KG1 (cell line): ENCODE measurements at regions not wholly inside any gene's neighbourhood (a gene's known extent, or its start where the extent isn't known, plus 50 kb on each side); places are given as distances from the start of the nearest gene placed in this dataset.

ENCODE experiments used
- DNase-seq: peaks from one replicate; lab custom pipeline; 2025; lab: John Stamatoyannopoulos, UW

- DNase-seq: no peak
Measured at GRCh38 chr6:76418560-76419223, 346.2 kb upstream of the IMPG1 start.

- DNase-seq: no peak
Measured at GRCh38 chr6:76416821-76417605, 344.6 kb upstream of the IMPG1 start.

GRCh38 chr6:76403064-76403463 is 330.6 kb upstream of the IMPG1 start:
- DNase-seq: no peak

- no peak for DNase-seq
Measured at GRCh38 chr6:76397966-76398365, 325.5 kb upstream of the IMPG1 start.

- DNase-seq: no peak
Measured at GRCh38 chr6:76382201-76382600, 309.7 kb upstream of the IMPG1 start.

- DNase-seq: no peak
Measured at GRCh38 chr6:76381612-76382011, 309.1 kb upstream of the IMPG1 start.

- no peak for DNase-seq
Measured at GRCh38 chr6:76351275-76351674, 278.8 kb upstream of the IMPG1 start.

- no peak for DNase-seq
Measured at GRCh38 chr6:76347539-76347938, 275.1 kb upstream of the IMPG1 start.

GRCh38 chr6:76342611-76343160 is 270.2 kb upstream of the IMPG1 start:
- DNase-seq: no peak

GRCh38 chr6:76330031-76330430 is 257.6 kb upstream of the IMPG1 start:
- no peak for DNase-seq

- DNase-seq: no peak
Measured at GRCh38 chr6:76326871-76327270, 254.4 kb upstream of the IMPG1 start.
